HFFc6 (cell line): ENCODE measurements at regions not wholly inside any gene's neighbourhood (a gene's known extent, or its start where the extent isn't known, plus 50 kb on each side); places are given as distances from the start of the nearest gene placed in this dataset.

Experiments used
- DNase-seq: peaks from one replicate; pipeline ENCODE4 v3.0.0-alpha.2; 2018
- H3K27ac Mint-ChIP-seq: 2 replicates; pipeline ENCODE4 v1.8.0; 2020; ENCODE audit warnings: mild to moderate bottlenecking, mixed read lengths
- H3K27me3 Mint-ChIP-seq: 2 replicates; pipeline ENCODE4 v1.8.0; 2021; ENCODE audit warnings: mild to moderate bottlenecking, moderate library complexity, mixed read lengths; ENCODE audit not compliant: insufficient read depth
- H3K36me3 Mint-ChIP-seq: 2 replicates; pipeline ENCODE4 v1.8.0; 2021; ENCODE audit warnings: low read depth, mixed read lengths
- H3K4me1 Mint-ChIP-seq: 2 replicates; pipeline ENCODE4 v1.8.0; 2020; ENCODE audit warnings: low read depth, mixed read lengths
- H3K4me3 Mint-ChIP-seq: 2 replicates; pipeline ENCODE4 v1.8.0; 2020; ENCODE audit warnings: mild to moderate bottlenecking, moderate library complexity, mixed read lengths
- H3K9me3 Mint-ChIP-seq: 2 replicates; pipeline ENCODE4 v1.8.0; 2020; ENCODE audit warnings: mild to moderate bottlenecking, mixed read lengths
- CTCF ChIP-seq: fragments of 200-600 bp; sonication (generic); IDR thresholded peaks from 2 replicates; pipeline ENCODE4 v1.5.0; 2021; ENCODE audit warnings: antibody characterized with exemption, mild to moderate bottlenecking

- Mint-ChIP-seq H3K4me3 (no peak overlapping the region), H3K27ac (no peak overlapping the region), H3K27me3 (no peaks in the 10 kb centered on the region), H3K36me3 (no peaks in the 10 kb centered on the region), H3K9me3 (peaks cover 32% of the 10 kb centered on the region), H3K4me1 (no peaks in the 10 kb centered on the region)
- TF ChIP-seq CTCF, result no peak
- no peak for DNase-seq
Observed at GRCh38 chr12:61536117-61536516, 724.1 kb upstream of the USP15 start.

GRCh38 chr12:61536525-61536924 lies 723.7 kb upstream of the USP15 start:
- no peaks in the 10 kb centered on the region for H3K27me3 Mint-ChIP-seq
- H3K9me3 Mint-ChIP-seq, result peaks cover 29% of the 10 kb centered on the region
- H3K36me3 Mint-ChIP-seq, result no peaks in the 10 kb centered on the region
- TF ChIP-seq CTCF, result no peak
- no peak overlapping the region for H3K27ac Mint-ChIP-seq
- no peak overlapping the region for H3K4me3 Mint-ChIP-seq
- no peak for DNase-seq
- no peaks in the 10 kb centered on the region for H3K4me1 Mint-ChIP-seq

GRCh38 chr12:61538951-61539350 lies 721.3 kb upstream of the USP15 start:
- H3K4me1 Mint-ChIP-seq, result no peaks in the 10 kb centered on the region
- H3K4me3 Mint-ChIP-seq, result no peak overlapping the region
- H3K27me3 Mint-ChIP-seq, result no peaks in the 10 kb centered on the region
- peaks cover 29% of the 10 kb centered on the region for H3K9me3 Mint-ChIP-seq
- DNase-seq, result no peak
- peak; percentile 13; the same call in 1 of the 2 replicates for TF ChIP-seq CTCF
- H3K36me3 Mint-ChIP-seq, result no peaks in the 10 kb centered on the region
- H3K27ac Mint-ChIP-seq, result no peak overlapping the region

GRCh38 chr12:61542551-61542950 lies 717.7 kb upstream of the USP15 start:
- DNase-seq, result no peak
- Mint-ChIP-seq H3K4me3 (no peak overlapping the region), H3K27me3 (no peaks in the 10 kb centered on the region), H3K27ac (no peak overlapping the region), H3K36me3 (no peaks in the 10 kb centered on the region), H3K9me3 (peaks cover 26% of the 10 kb centered on the region), H3K4me1 (no peaks in the 10 kb centered on the region)
- no peak for TF ChIP-seq CTCF

- Mint-ChIP-seq H3K27ac (no peak overlapping the region), H3K27me3 (no peaks in the 10 kb centered on the region), H3K36me3 (no peaks in the 10 kb centered on the region), H3K4me3 (no peak overlapping the region), H3K9me3 (peaks cover 33% of the 10 kb centered on the region), H3K4me1 (no peaks in the 10 kb centered on the region)
- no peak for TF ChIP-seq CTCF
- DNase-seq, result no peak
Observed at GRCh38 chr12:61546296-61546695, 713.9 kb upstream of the USP15 start.

GRCh38 chr12:61553091-61553490 lies 707.1 kb upstream of the USP15 start:
- H3K36me3 Mint-ChIP-seq, result no peaks in the 10 kb centered on the region
- no peak for TF ChIP-seq CTCF
- peaks cover 50% of the 10 kb centered on the region for H3K9me3 Mint-ChIP-seq
- no peak overlapping the region for H3K4me3 Mint-ChIP-seq
- DNase-seq, result no peak
- H3K4me1 Mint-ChIP-seq, result no peaks in the 10 kb centered on the region
- no peaks in the 10 kb centered on the region for H3K27me3 Mint-ChIP-seq
- H3K27ac Mint-ChIP-seq, result no peak overlapping the region
